ENCODE measurements at regions not wholly inside any gene's neighbourhood (a gene's known extent, or its start where the extent isn't known, plus 50 kb on each side); places are given as distances from the start of the nearest gene placed in this dataset.

DNA sequence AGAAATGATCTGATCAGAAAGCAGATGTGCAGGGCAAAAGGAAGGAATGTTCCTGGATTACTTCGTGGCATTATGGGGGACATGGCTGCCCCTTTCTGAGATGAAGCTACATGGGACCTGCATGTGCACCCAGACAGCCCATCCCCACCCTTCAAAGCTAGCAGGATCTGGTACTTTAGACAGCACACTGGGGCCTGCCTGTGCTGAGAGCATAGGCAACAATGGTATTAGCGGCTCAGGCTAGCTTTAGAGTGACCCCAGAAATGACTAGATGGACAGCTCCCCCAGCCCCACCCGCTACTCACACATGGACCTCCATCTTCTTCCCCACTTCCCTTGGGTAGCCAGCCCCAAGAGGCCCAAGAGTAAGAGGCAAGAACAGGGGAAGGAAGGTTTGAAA lies 61.5 kb upstream of the NFE2L2 start:
- Histone ChIP-seq H2AFZ (ENCODE audit: low read length) (no peak overlapping the region), H3F3A (ENCODE audit: insufficient read depth, low read length) (no peaks in the 10 kb centered on the region), H3K9me2 (ENCODE audit: low read depth, low read length) (no peaks in the 10 kb centered on the region), H3K27ac (ENCODE audit: low read depth, low read length, poor library complexity, severe bottlenecking) (no peak overlapping the region), H3K4me3 (ENCODE audit: low read depth, low read length, poor library complexity, severe bottlenecking) (no peak overlapping the region), H3K9me3 (ENCODE audit: low read length) (no peaks in the 10 kb centered on the region), H3K27me3 (ENCODE audit: insufficient read depth, low read length) (no peaks in the 10 kb centered on the region), H4K20me1 (ENCODE audit: insufficient read depth, low read length) (no peaks in the 10 kb centered on the region), H3K36me3 (ENCODE audit: insufficient read depth, low read length) (no peaks in the 10 kb centered on the region), H3K4me1 (ENCODE audit: insufficient read depth, low read length, severe bottlenecking) (no peaks in the 10 kb centered on the region), H3K4me2 (ENCODE audit: low read length) (no peak overlapping the region), H3K79me2 (ENCODE audit: insufficient read depth, low read length) (no peaks in the 10 kb centered on the region), H3K9ac (ENCODE audit: low read length) (no peak overlapping the region)
- TF ChIP-seq, protein P1, sequence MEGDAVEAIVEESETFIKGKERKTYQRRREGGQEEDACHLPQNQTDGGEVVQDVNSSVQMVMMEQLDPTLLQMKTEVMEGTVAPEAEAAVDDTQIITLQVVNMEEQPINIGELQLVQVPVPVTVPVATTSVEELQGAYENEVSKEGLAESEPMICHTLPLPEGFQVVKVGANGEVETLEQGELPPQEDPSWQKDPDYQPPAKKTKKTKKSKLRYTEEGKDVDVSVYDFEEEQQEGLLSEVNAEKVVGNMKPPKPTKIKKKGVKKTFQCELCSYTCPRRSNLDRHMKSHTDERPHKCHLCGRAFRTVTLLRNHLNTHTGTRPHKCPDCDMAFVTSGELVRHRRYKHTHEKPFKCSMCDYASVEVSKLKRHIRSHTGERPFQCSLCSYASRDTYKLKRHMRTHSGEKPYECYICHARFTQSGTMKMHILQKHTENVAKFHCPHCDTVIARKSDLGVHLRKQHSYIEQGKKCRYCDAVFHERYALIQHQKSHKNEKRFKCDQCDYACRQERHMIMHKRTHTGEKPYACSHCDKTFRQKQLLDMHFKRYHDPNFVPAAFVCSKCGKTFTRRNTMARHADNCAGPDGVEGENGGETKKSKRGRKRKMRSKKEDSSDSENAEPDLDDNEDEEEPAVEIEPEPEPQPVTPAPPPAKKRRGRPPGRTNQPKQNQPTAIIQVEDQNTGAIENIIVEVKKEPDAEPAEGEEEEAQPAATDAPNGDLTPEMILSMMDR (IDR thresholded peaks at IDR 0.05; ENCODE audit: low read length): no peak
- TF ChIP-seq EZH2 (IDR thresholded peaks at IDR 0.05; ENCODE audit: borderline replicate concordance, low read length): no peak

GRCh38 chr2:177326591-177326990 lies 62.1 kb upstream of the NFE2L2 start:
- H3K4me2 ChIP-seq (ENCODE audit: low read length): no peak overlapping the region
- no peaks in the 10 kb centered on the region for H3K9me3 ChIP-seq (ENCODE audit: low read length)
- no peaks in the 10 kb centered on the region for H3K79me2 ChIP-seq (ENCODE audit: insufficient read depth, low read length)
- TF ChIP-seq EZH2 (IDR thresholded peaks at IDR 0.05; ENCODE audit: borderline replicate concordance, low read length): no peak
- TF ChIP-seq, protein P1 (IDR thresholded peaks at IDR 0.05; ENCODE audit: low read length): no peak
- no peaks in the 10 kb centered on the region for H3K27me3 ChIP-seq (ENCODE audit: insufficient read depth, low read length)
- no peaks in the 10 kb centered on the region for H3F3A ChIP-seq (ENCODE audit: insufficient read depth, low read length)
- no peaks in the 10 kb centered on the region for H3K36me3 ChIP-seq (ENCODE audit: insufficient read depth, low read length)
- no peak overlapping the region for H3K27ac ChIP-seq (ENCODE audit: low read depth, low read length, poor library complexity, severe bottlenecking)
- H3K4me1 ChIP-seq (ENCODE audit: insufficient read depth, low read length, severe bottlenecking): no peaks in the 10 kb centered on the region
- no peak overlapping the region for H3K4me3 ChIP-seq (ENCODE audit: low read depth, low read length, poor library complexity, severe bottlenecking)
- H3K9me2 ChIP-seq (ENCODE audit: low read depth, low read length): no peaks in the 10 kb centered on the region
- H2AFZ ChIP-seq (ENCODE audit: low read length): no peak overlapping the region
- H3K9ac ChIP-seq (ENCODE audit: low read length): no peak overlapping the region
- no peaks in the 10 kb centered on the region for H4K20me1 ChIP-seq (ENCODE audit: insufficient read depth, low read length)

- Histone ChIP-seq H3F3A (ENCODE audit: insufficient read depth, low read length) (no peaks in the 10 kb centered on the region), H3K36me3 (ENCODE audit: insufficient read depth, low read length) (no peaks in the 10 kb centered on the region), H3K79me2 (ENCODE audit: insufficient read depth, low read length) (no peaks in the 10 kb centered on the region), H3K4me3 (ENCODE audit: low read depth, low read length, poor library complexity, severe bottlenecking) (no peak overlapping the region), H3K27ac (ENCODE audit: low read depth, low read length, poor library complexity, severe bottlenecking) (no peak overlapping the region), H3K4me2 (ENCODE audit: low read length) (no peak overlapping the region), H3K27me3 (ENCODE audit: insufficient read depth, low read length) (no peaks in the 10 kb centered on the region), H3K9me3 (ENCODE audit: low read length) (no peaks in the 10 kb centered on the region), H3K4me1 (ENCODE audit: insufficient read depth, low read length, severe bottlenecking) (peaks cover 3% of the 10 kb centered on the region), H4K20me1 (ENCODE audit: insufficient read depth, low read length) (no peaks in the 10 kb centered on the region), H2AFZ (ENCODE audit: low read length) (no peak overlapping the region), H3K9me2 (ENCODE audit: low read depth, low read length) (no peaks in the 10 kb centered on the region), H3K9ac (ENCODE audit: low read length) (no peak overlapping the region)
- TF ChIP-seq, protein P1 (IDR thresholded peaks at IDR 0.05; ENCODE audit: low read length): no peak
- TF ChIP-seq EZH2 (IDR thresholded peaks at IDR 0.05; ENCODE audit: borderline replicate concordance, low read length): no peak
Observed at GRCh38 chr2:177327009-177327408, 62.5 kb upstream of the NFE2L2 start.
